DMS114 treated with DMSO at 0.1 percent for 48 hours (cell line): ENCODE measurements at regions not wholly inside any gene's neighbourhood (a gene's known extent, or its start where the extent isn't known, plus 50 kb on each side); places are given as distances from the start of the nearest gene placed in this dataset.

Experiments
- DNase-seq: peaks from one replicate; lab custom pipeline; 2025; ENCODE audit not compliant: unreplicated experiment; lab: John Stamatoyannopoulos, UW

- DNase-seq: no peak
These were observed 202.1 kb downstream of the BCL11B start for GRCh38 chr14:99069946-99070345.

DNA sequence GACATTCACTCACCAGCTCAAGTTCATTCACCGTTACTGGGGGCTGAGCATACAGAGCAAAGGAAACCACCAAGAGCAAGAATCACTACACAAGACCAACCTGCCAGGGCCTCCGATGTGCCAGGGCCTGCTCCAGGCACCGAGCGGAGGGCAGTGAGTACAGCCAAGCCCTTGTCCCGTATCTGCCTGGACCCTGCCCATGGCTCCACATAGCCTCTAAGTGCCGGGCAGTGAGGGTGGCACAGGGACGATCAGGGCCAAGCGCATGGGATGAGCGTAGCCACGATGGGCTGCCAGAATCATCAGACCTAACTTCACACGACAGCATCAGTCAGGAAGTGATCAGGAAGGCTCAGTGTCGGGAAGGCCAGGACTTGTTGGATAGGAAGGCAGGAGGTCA lies 199.6 kb downstream of the BCL11B start:
- DNase-seq: no peak

GRCh38 chr14:99072956-99073355 lies 199.0 kb downstream of the BCL11B start:
- no peak for DNase-seq

- no peak for DNase-seq
These were observed 198.6 kb downstream of the BCL11B start for GRCh38 chr14:99073431-99073830.

DNA sequence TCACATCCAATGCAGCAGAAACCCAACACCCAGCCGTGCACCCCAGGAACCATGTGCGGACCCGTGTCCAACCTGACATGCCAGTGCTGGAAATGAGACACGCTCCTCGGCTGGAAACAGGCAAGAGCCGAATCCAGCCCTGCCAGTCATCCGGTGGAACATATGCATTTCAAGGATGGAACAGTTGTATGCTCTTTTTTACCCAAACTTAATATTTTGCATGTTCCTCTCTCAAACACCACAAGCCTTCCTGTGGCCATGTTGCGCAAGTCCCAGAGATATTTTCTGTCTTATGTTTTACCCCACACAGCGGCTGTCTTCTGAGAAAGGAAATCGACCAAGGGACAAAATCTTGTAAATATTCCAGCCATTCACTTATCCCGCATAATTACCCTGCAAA lies 196.9 kb downstream of the BCL11B start:
- no peak for DNase-seq

GRCh38 chr14:99075771-99076375 lies 196.1 kb downstream of the BCL11B start:
- DNase-seq: no peak

DNA sequence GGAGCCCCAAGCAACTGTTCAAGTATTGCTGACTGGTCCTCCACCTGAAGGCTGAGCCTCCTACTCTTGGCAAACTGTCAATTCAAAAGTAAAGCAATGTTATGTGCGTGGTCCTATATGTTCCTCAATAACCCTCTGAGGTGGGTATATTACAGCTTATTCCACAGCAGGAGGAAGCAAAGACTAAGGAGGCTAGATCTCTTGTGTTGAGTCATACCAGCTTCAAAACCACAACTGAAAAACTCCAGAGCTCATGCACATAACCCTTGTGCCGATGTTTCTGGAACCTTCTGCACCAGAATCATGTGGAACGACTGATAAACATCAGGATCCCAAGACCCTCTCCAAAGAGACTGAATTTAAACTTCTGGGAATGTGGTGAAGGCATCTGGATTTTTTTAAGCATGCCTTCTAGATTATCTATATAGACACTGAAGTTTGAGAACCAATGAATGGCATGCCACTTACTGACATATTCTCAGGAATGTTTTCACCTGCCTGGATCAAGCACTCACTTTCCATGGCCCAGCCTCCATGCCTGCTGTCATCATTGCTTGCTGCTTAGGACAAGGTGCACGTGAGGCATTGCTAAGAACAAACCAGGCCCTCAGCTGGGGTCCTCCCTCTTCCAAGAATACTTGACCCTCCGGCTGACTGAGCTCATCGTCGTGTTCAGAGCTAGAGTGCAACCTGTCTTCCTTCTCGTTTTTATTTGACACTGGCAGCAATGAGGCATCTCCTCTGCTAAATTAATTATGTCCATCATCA lies 194.7 kb downstream of the BCL11B start:
- DNase-seq: no peak

- DNase-seq: no peak
These were observed 194.2 kb downstream of the BCL11B start for GRCh38 chr14:99077844-99078236.

DNA sequence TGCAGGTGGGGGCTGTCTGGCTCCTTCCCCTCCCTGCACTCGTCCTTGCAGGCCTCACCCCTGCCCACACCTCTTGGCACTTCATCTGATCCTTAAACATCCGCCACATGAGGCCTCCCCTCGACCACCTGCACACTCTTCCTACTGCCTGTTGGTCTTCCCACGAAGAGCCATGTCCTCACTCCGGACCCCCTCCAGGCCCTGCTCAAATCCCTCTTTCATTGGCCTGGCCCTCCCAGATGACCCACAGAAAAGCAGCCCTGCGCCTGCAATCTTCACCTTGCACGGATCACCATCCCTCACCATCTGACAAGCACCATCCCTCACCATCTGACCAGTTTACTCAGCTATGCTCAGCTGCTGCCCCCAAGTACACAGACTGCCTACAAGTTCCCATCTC lies 193.6 kb downstream of the BCL11B start:
- DNase-seq: no peak

DNA sequence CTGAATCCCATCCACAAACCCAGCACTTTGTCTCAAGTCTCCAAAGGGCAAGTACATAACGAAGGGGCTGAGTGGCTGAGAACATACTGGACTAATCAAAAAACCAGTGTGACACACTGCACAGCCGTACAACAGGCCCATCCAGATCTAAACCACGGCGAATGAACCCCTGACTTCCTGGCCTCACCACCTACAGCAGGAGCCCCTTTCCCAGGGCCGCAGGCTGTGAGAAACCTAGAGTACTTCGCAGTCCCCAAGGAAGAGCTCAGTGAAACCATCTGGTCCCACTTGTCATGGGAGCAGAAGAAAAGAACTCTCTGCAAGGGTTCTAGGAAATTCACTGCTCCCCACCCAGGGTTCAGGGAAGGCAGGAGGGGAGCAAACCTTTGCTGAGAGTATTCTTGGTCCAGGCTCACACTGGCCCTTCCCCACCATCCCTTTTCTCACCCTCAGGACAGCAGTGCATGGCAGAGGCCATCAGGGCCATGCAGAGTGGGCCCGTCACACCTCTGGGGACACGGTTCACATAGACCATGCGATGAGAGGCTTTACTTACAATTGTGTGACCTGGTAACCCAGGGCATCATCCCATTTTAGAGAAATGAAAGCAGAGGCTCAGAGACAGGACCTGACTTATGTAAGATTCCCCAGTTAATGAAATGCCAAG lies 192.8 kb downstream of the BCL11B start:
- DNase-seq: no peak

DNA sequence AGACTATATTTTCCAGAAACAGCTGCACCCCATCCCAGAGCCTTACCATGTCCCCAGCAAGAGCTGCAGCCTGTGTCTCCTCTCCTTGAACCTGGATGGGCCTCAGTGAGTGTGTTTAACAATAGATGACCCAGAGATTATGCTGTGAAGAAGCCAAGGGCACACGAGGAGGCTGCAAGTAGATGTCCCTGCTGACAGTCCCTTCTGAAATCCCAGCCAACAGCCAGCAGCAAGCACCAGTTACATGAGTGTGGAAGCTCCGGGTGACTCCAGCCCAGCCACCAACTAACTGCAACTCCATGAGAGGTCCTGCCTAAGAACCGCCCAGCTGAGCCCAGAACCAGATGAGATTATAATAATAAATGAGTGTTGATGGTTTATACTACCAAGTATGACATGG lies 191.7 kb downstream of the BCL11B start:
- no peak for DNase-seq

GRCh38 chr14:99081156-99081765 lies 190.7 kb downstream of the BCL11B start:
- no peak for DNase-seq

DNA sequence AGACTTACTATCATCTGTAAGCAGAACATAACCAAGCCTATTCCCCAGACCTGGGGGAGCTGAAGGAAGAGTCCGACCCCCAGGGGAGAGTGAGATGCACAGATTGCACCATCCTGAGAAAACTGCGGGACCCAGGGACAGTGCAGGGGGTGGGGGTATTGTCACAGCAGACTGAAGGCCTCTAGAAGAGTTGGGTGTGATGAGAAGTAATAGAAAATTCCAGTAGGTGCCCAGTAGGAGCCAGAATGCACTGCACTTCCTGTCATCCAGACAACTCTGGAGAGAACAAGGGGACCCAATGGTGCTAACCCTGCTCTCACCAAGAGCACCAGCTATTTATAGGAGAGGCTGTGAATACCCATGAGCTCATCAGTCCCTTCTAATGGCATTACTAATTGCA lies 190.1 kb downstream of the BCL11B start:
- DNase-seq: no peak

DNA sequence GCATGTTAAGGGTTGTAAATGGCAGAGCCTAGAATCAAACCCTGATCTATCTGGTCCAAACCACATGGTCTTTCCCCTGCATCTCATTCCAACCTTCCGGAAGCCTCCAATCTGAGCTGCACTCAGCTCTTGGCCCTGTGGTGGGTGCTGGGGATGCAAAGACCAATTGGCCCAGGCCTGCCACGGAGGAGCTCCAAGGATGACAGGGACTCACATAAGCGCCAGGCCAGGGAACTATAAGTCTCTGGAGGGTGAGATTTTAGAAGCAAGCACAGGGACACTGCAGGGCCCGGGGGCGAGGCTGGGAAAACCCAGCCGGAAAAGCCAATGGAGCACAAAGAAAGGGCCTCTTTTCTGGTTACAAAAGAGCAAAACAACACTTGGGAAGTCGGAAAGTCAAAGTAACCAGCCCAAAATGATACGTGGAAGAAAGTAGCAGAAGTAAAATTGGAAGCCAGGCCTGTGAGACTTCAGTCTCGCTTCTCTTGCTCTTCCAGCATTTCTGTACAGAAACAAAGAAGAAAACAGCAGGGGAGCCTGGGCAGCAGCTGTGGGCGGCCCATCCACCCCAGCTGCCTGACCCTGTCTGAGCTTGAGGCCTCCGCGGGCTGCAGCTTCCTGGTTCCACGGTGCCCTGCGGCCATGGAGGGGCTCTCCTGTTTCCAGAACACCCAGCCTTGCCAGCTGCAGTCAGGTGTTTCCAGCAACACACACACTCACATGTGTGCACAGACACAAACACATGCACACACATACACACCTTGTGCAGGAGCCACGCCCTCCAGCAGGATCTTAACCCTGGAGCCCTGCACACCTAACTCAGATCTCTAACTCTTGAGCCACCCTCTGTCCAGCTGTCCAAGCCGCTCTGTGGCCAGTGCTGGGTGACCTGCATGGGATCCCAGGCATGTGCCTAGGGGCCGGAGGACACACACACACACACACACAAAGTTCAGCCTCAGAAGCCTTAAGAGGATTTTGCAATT lies 178.2 kb downstream of the BCL11B start:
- DNase-seq: no peak

DNA sequence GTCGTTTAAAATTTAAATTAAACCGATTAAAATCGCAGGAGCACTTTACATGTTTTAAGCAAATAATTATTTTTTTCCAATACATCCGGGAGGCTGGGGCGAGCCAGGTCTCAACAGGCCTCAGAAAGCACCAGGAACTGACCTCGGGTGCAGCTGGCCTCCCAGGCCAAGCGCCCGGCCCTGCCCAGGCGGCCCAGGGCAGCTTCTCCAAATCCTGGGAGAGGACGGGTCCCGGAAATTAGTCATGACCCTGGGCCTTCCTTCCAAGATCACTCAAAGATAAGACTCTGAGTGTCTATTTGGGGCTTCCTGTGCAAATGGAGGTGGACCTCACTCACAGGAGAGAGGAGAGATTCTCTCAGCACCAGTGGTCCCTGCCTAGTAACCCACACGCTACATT lies 177.1 kb downstream of the BCL11B start:
- no peak for DNase-seq

- no peak for DNase-seq
These were observed 176.6 kb downstream of the BCL11B start for GRCh38 chr14:99095369-99095768.

- DNase-seq: no peak
These were observed 173.8 kb downstream of the BCL11B start for GRCh38 chr14:99098199-99098598.

DNA sequence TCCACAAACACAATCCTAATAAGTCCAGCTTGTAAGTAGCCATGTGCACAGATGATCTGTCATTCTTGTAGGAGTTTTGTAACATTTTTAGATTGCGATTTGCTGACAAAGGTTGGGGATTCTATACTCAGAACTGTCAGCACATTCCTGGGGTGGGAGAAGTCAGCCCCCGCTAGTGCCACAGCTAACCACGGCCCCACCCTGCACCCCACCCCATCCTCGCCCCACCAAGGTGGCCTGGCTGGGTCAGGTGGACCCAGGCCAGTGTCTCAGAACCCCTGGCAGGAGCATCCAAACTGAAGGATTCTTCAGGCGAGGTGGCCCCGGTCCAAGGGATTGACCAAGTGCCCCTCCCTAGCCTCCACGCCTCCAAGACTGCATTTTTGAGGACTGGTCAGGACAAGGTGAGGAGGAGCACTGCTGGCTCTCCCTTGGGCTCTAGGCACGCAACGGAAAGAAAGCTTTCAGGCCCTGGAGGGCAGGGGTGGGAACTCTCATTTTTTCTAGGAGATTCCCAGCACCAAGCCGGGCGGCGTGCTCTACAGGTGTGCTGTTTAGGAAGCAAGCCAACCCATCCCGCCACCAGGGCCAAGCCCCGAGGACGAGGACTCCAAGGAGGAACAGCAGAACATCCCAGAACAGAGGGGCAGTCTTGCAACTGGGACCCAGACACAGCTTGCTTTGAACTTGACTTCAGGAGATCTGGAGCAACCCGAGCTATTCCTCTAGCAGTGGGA lies 172.8 kb downstream of the BCL11B start:
- no peak for DNase-seq

GRCh38 chr14:99100497-99101270 lies 171.3 kb downstream of the BCL11B start:
- DNase-seq: no peak
